Activated CD4-positive, alpha-beta memory T cell treated with anti-CD3 and anti-CD28 coated beads for 36 hours (primary cell): ENCODE measurements at regions not wholly inside any gene's neighbourhood (a gene's known extent, or its start where the extent isn't known, plus 50 kb on each side); places are given as distances from the start of the nearest gene placed in this dataset.

Source experiments
- CTCF ChIA-PET: fragments of 350-600 bp; sonication (Branson Sonifier 250); formaldehyde crosslinking; loops from one replicate; lab custom pipeline; 2021; ENCODE audit warnings: antibody characterized with exemption, inconsistent platforms; lab: Charles Lee
- POLR2A ChIA-PET: fragments of 350-600 bp; sonication (Branson Sonifier 250); formaldehyde crosslinking; loops from one replicate; lab custom pipeline; 2021; ENCODE audit warnings: antibody characterized with exemption; lab: Charles Lee
- DNase-seq: peaks from one replicate; pipeline ENCODE4 v3.0.0-alpha.2; 2020
- H3K27ac Mint-ChIP-seq: one replicate; pipeline ENCODE4 v1.8.0; 2021; ENCODE audit warnings: mixed read lengths
- H3K27me3 Mint-ChIP-seq: one replicate; pipeline ENCODE4 v1.8.0; 2021; ENCODE audit warnings: mixed read lengths
- H3K36me3 Mint-ChIP-seq: one replicate; pipeline ENCODE4 v1.8.0; 2021; ENCODE audit warnings: mixed read lengths
- H3K4me1 Mint-ChIP-seq: one replicate; pipeline ENCODE4 v1.8.0; 2021; ENCODE audit warnings: low read depth, mixed read lengths
- H3K4me3 Mint-ChIP-seq: one replicate; pipeline ENCODE4 v1.8.0; 2021; ENCODE audit warnings: mild to moderate bottlenecking, mixed read lengths
- H3K9me3 Mint-ChIP-seq: one replicate; pipeline ENCODE4 v1.8.0; 2021; ENCODE audit warnings: mixed read lengths
- intact Hi-C: fragments of 100-400 bp; cut with micrococcal nuclease; formaldehyde crosslinking; loops from one replicate; pipeline ENCODE4 v1.15.1; 2023

DNA sequence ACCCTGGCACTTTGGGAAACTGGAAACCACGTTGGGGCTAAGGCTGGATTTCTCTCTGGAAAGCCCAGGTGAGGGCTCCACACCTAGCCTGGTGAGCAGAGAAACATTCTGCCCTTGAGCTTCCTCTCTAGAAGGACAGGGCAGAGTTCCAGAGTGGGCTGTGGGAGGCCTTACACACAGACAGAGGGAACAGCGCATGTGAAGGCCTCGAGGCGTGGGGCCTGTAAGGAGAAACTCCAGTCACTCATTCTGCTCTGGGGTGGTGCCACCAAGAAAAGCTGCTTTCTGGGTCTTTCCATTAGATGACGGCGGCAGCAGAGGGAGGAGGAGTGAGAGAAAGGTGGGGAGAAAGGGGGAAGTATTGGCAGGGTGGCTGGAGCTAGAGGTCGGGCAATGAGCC is 183.1 kb downstream of the CHST1 start:
- H3K4me1 Mint-ChIP-seq = no peaks in the 10 kb centered on the region
- intact Hi-C loops = no loop called here
- H3K27ac Mint-ChIP-seq = no peak overlapping the region
- H3K36me3 Mint-ChIP-seq = no peaks in the 10 kb centered on the region
- CTCF ChIA-PET = interaction anchor here (0.8 to 0.9 kb wide), 2 partner anchors 17 to 289 kb away, joined by 4 read pairs; no protein-coding TSS in a partner anchor
- POLR2A ChIA-PET = no interaction called here
- no peak overlapping the region for H3K4me3 Mint-ChIP-seq
- H3K9me3 Mint-ChIP-seq = no peaks in the 10 kb centered on the region
- no peak for DNase-seq
- peaks cover 13% of the 10 kb centered on the region for H3K27me3 Mint-ChIP-seq

DNA sequence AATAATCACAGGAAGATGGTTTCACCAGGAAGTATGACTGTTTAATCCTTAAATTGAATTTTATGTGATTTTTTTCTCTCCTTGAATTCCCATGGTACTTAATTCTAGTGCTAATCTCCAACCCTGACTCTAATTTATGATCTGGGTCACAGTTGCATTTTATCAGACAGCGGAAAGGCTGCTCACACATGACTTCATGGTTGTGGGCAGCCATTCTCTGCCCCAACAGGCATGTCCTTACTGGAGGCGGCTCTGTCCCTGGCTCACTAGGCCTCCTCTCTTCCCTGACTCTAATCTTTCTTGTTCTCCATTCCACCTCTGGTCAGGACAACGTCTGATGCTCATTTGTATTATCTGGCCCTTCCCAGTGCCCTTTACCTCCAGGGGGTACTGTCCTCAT is 184.4 kb downstream of the CHST1 start:
- Mint-ChIP-seq H3K4me1 (no peaks in the 10 kb centered on the region), H3K9me3 (no peaks in the 10 kb centered on the region), H3K27me3 (peaks cover 13% of the 10 kb centered on the region)

DNA sequence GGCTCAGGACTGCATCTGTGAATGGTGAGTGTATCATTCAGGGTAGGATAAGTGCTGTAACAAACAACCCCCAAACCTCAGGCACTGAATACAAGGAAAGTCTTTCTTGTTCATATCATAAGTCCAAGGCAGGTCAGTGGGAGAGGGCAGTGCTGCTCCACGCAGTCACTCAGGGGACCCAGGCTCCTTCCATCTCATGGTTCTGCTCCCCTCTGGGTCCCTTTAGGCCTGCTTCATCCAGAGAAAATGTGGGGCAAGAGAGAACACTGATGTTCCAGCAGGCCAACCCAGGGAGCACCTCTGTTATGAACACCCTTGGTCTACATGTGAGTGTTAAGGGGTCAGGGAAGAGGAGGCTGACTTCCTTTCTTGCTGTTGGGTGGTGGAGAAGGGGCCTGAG is 187.8 kb downstream of the CHST1 start:
- peaks cover 7% of the 10 kb centered on the region for H3K27me3 Mint-ChIP-seq
- H3K4me3 Mint-ChIP-seq = no peak overlapping the region
- ChIA-PET POLR2A (no interaction called here), CTCF (no interaction called here)
- H3K27ac Mint-ChIP-seq = no peak overlapping the region
- intact Hi-C loops = no loop called here
- H3K4me1 Mint-ChIP-seq = no peaks in the 10 kb centered on the region
- H3K36me3 Mint-ChIP-seq = no peaks in the 10 kb centered on the region
- no peak for DNase-seq
- no peaks in the 10 kb centered on the region for H3K9me3 Mint-ChIP-seq

More for the DNA sequence above, 184.4 kb downstream of the CHST1 start:
- no peak overlapping the region for H3K27ac Mint-ChIP-seq
- ChIA-PET CTCF (no interaction called here), POLR2A (no interaction called here)
- H3K4me3 Mint-ChIP-seq = no peak overlapping the region
- H3K36me3 Mint-ChIP-seq = no peaks in the 10 kb centered on the region
- intact Hi-C loops = no loop called here
- DNase-seq = no peak

DNA sequence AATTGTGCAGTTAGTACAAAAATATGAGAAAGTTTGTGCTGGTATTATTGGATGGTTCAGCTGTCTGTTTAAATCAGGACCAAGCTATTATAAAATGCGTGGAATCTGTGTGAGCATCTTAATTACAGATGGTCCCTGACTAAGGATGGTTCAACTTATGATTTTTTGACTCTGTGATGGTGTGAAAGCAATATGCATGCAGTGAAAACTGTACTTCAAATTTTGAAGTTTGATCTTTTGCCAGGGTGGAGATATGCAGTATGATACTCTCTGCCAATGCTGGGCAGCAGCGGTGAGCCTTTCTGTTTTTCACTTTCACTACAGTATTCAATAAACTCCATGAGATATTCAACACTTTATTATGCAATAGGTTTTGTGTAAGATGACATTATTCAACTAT is 189.3 kb downstream of the CHST1 start:
- CTCF ChIA-PET = interaction anchor here (0.6 kb wide), 1 partner anchor 95 kb away, joined by 3 read pairs; no protein-coding TSS in a partner anchor
- no peak for DNase-seq
- POLR2A ChIA-PET = no interaction called here
- no peaks in the 10 kb centered on the region for H3K4me1 Mint-ChIP-seq
- intact Hi-C loops = no loop called here
- H3K36me3 Mint-ChIP-seq = no peaks in the 10 kb centered on the region
- H3K4me3 Mint-ChIP-seq = no peak overlapping the region
- peaks cover 4% of the 10 kb centered on the region for H3K27me3 Mint-ChIP-seq
- no peaks in the 10 kb centered on the region for H3K9me3 Mint-ChIP-seq
- H3K27ac Mint-ChIP-seq = no peak overlapping the region

DNA sequence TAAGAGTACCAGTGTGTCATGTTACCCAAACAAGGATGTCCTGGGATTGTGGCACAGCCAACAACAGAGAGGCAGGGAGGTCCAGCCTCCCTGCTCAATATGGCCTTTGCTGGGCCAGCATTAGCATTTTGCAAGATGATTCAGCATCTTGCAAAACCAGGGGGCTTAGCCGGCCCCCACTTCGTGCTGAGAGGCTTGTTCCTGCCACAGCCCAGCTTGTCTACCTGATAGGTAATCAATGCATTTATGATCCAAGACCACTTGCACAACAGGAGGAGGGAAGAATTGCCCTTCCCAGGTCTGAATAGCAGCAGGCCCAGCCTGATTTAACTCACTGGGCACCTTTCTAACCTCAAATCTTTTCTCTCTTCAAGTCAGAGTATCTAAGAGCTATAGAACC is 189.0 kb upstream of the SYT13 start:
- POLR2A ChIA-PET = no interaction called here
- peaks cover 4% of the 10 kb centered on the region for H3K27me3 Mint-ChIP-seq
- CTCF ChIA-PET = no interaction called here
- intact Hi-C loops = no loop called here
- H3K27ac Mint-ChIP-seq = no peak overlapping the region
- no peaks in the 10 kb centered on the region for H3K36me3 Mint-ChIP-seq
- H3K4me3 Mint-ChIP-seq = no peak overlapping the region
- no peak for DNase-seq
- no peaks in the 10 kb centered on the region for H3K9me3 Mint-ChIP-seq
- H3K4me1 Mint-ChIP-seq = no peaks in the 10 kb centered on the region

DNA sequence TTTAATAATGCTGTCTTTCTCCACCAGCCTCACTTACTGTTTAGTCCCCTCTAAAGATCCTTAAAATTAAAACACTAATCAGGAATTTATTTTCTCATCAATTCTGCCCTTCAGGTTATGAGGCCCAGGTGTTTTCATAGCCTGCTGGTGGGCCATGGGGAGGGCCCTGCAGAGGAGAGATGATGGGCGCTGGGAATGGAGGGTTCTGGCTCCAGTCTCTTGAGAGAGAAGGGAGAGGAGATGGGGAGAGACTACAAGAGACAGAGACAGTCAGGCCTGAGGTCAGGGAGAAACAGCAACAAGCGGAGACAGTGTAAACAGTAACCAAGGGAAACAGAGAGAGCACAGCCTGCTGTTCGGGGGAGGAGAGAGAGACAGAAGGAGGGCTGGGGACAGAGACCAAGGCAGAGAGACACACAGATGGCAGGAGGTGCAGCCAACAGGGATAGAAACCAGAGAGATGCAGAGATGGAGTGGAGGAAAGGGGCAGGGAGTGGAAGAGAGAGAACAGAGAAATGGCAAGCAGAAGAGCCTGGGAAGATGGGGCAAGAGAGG is 187.3 kb upstream of the SYT13 start:
- Mint-ChIP-seq H3K36me3 (no peaks in the 10 kb centered on the region), H3K9me3 (no peaks in the 10 kb centered on the region), H3K4me1 (no peaks in the 10 kb centered on the region), H3K27ac (no peak overlapping the region), H3K27me3 (no peaks in the 10 kb centered on the region), H3K4me3 (no peak overlapping the region)
- ChIA-PET CTCF (no interaction called here), POLR2A (no interaction called here)
- no peak for DNase-seq
- intact Hi-C loops = no loop called here

DNA sequence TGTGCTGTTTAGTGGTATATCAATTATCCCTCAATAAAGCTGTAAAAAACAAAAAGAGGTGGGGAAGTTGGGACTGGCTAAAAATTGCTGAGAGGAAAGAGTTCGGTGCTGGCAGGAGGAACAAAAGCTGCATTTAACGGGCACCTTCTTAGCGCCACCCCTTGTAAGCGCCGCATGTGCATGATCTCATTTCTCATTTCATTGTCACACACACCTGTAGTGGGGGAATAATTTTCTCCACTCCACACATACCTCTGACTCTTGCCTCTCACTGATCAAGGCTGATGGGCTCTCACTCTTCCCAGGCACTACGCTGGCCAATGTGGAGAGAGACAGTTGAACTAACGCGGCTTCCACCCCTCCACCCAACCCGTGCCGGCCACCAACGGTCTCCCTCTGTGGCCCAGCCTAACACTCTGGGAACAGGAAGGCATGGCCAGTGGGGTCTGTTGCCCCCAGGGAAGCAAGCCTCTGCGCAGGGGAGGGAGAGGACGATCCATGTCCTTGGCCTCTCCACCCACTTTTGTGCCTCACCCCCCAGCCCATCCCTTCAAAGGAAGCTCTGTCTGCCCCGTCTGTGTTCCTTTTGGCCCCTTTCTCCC is 186.7 kb upstream of the SYT13 start:
- Mint-ChIP-seq H3K4me1 (no peaks in the 10 kb centered on the region), H3K9me3 (no peaks in the 10 kb centered on the region), H3K4me3 (no peak overlapping the region), H3K27me3 (no peaks in the 10 kb centered on the region), H3K27ac (no peak overlapping the region), H3K36me3 (no peaks in the 10 kb centered on the region)
- ChIA-PET POLR2A (no interaction called here), CTCF (no interaction called here)
- intact Hi-C loops = no loop called here
- no peak for DNase-seq

DNA sequence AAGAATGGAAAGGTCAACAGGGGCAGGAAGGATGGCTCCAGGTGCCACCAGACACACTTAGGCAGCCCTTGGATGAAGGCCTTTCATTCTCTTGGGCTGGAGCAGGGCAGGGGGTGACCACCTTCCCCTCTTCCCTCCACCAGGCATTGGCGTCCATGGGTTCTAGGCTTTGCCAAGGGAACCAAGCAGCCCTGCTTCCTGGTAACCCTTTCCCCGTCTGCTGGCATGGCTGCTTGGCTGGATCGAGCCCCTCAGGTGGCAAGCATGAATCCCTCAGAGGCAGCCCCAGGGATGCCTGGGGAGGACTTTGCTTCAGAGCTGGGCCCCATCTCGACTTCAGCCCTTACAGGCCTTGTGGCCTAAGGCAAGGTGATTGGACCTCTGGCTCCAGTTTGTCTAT is 185.1 kb upstream of the SYT13 start:
- CTCF ChIA-PET = no interaction called here
- DNase-seq = no peak
- H3K27me3 Mint-ChIP-seq = no peaks in the 10 kb centered on the region
- H3K27ac Mint-ChIP-seq = no peak overlapping the region
- H3K4me3 Mint-ChIP-seq = no peak overlapping the region
- no peaks in the 10 kb centered on the region for H3K4me1 Mint-ChIP-seq
- H3K9me3 Mint-ChIP-seq = no peaks in the 10 kb centered on the region
- no peaks in the 10 kb centered on the region for H3K36me3 Mint-ChIP-seq
- POLR2A ChIA-PET = no interaction called here
- intact Hi-C loops = no loop called here

DNA sequence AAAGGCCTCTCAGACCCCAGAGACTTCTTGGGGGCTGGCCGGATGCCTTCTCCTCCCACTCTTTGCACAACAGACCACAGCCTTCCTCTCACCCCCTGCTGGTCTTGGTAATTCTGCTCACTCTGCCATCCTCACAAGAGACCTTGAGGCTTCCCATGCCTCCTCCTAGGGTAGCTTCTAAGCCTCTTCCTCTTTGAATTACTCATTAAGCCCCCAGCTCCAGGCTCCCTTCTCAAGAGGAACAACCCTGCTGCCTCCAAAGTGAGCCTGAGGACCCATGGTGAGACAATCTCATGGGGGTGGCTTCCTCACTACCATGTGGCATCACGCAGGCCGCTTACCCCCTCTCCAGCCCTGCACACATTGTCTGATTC is 184.6 kb upstream of the SYT13 start:
- POLR2A ChIA-PET = no interaction called here

DNA sequence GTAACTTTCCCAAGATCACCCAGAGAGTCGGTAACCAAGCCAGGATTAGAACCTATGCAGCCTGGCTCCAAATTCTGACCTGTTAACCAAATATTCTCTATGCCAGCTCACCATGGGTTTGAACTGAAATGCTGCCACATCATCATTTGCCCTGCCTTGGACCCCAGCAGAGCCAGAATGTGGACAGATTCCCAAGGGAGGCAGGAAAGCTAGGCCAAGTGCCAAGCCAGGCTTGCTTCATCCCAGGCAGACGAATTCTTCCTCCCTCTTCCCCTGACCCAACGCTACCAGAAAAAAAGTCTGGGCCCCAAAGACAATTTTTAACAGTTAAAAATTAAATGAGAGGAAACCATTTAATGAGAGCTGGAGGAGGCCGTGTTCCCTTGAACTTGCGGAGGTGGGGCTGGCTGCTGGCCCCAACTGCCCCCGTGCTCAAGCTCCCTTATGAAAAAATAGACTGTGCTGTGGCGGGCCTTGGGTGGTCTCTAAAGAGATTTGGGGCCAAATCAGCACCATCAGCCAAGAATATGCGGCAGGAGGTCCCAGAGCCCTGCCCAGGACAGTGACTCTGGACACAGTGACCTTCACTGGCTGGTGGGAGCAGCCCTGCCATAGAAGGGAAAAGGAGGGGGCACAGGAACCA is 184.1 kb upstream of the SYT13 start:
- Mint-ChIP-seq H3K27me3 (no peaks in the 10 kb centered on the region), H3K36me3 (no peaks in the 10 kb centered on the region), H3K4me3 (no peak overlapping the region), H3K27ac (no peak overlapping the region), H3K4me1 (no peaks in the 10 kb centered on the region), H3K9me3 (no peaks in the 10 kb centered on the region)
- ChIA-PET CTCF (no interaction called here), POLR2A (no interaction called here)
- DNase-seq = no peak
- intact Hi-C loops = no loop called here

More for the DNA sequence above, 184.6 kb upstream of the SYT13 start:
- H3K9me3 Mint-ChIP-seq = no peaks in the 10 kb centered on the region
- no peak overlapping the region for H3K4me3 Mint-ChIP-seq
- no peaks in the 10 kb centered on the region for H3K4me1 Mint-ChIP-seq
- intact Hi-C loops = no loop called here
- H3K27ac Mint-ChIP-seq = no peak overlapping the region
- H3K27me3 Mint-ChIP-seq = no peaks in the 10 kb centered on the region
- no peak for DNase-seq
- CTCF ChIA-PET = no interaction called here
- no peaks in the 10 kb centered on the region for H3K36me3 Mint-ChIP-seq

DNA sequence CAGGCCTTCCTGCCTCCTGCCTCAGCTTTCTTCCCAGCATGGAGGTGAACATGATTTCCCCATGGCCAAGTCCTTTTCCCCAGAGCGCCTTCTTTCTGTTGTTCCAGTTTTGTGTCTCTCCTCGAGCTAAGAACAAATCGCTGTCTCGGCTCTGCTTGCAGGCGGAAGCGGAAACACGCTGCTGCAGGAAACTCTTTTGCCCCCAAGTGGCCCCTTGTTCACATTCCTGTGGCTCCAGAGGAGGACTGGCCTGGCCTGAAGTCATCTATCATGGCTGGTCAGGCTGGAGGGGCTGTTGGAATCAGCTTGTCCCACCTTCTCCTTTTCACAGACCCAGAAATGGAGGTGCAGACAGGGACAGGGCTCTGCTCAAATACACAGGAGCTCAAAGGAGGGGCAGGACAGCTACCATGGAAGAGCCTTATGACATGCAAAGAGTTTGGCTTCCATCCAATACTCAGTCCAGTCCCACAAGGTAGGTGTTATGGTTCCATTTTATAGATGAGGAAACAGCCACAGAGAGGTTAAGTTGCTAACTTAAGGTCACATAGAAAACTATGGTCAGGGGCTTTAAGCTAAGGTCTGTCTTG is 182.2 kb upstream of the SYT13 start:
- intact Hi-C loops = no loop called here
- CTCF ChIA-PET = no interaction called here
- no peak for DNase-seq
- no peaks in the 10 kb centered on the region for H3K9me3 Mint-ChIP-seq
- POLR2A ChIA-PET = no interaction called here
- H3K27me3 Mint-ChIP-seq = no peaks in the 10 kb centered on the region
- H3K4me1 Mint-ChIP-seq = no peaks in the 10 kb centered on the region
- no peaks in the 10 kb centered on the region for H3K36me3 Mint-ChIP-seq
- H3K27ac Mint-ChIP-seq = no peak overlapping the region
- no peak overlapping the region for H3K4me3 Mint-ChIP-seq

DNA sequence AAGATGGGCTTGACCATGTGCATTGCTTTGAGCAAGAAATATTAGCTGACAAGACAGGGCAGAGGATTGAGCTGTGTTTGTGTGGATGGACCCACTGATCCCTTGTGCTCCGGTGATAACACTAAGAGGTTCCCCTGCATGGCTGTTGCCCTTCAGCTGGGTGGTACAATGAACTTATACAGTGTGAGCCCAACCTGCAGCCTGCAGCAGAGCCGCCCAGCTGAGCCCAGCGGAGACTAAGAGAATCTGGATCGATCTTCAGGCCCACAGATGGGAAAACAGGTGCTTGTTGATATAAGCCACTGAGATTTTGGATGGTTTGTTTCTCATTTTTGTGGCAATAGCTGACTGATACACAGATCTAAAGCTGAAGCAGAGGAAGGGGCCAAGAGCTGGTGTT is 177.4 kb upstream of the SYT13 start:
- intact Hi-C loops = no loop called here
- H3K9me3 Mint-ChIP-seq = no peaks in the 10 kb centered on the region
- H3K36me3 Mint-ChIP-seq = no peaks in the 10 kb centered on the region
- DNase-seq = no peak
- H3K27me3 Mint-ChIP-seq = peaks cover 2% of the 10 kb centered on the region
- ChIA-PET CTCF (interaction anchor here (0.6 kb wide), 1 partner anchor 176 kb away, joined by 5 read pairs; no protein-coding TSS in a partner anchor), POLR2A (no interaction called here)
- no peaks in the 10 kb centered on the region for H3K4me1 Mint-ChIP-seq
- no peak overlapping the region for H3K4me3 Mint-ChIP-seq
- no peak overlapping the region for H3K27ac Mint-ChIP-seq
